HepG2 (cell line): ENCODE measurements at regions not wholly inside any gene's neighbourhood (a gene's known extent, or its start where the extent isn't known, plus 50 kb on each side); places are given as distances from the start of the nearest gene placed in this dataset.

ENCODE experiments used
- ATAC-seq: fragments of 200-7000 bp; cut with Tn5 transposase; 3 replicates; pipeline ENCODE4 v1.9.1; 2020; ENCODE audit warnings: mild to moderate bottlenecking, moderate library complexity
- BruUV-seq: library from RNA; stranded (reverse); fragments of 400-500 nt; replicated peaks from 2 replicates; lab custom pipeline; 2021; lab: Mats Ljungman, UMichigan
- CTCF ChIA-PET: fragments of 300-600 bp; formaldehyde crosslinking; extraction: SDS; loops from one replicate; lab custom pipeline; 2021; ENCODE audit warnings: low total read pairs, inconsistent platforms, low intra/inter-chr PET ratio; lab: Yijun Ruan, JAX
- POLR2A ChIA-PET: fragments of 350-600 bp; sonication (Branson Sonifier 250); formaldehyde crosslinking; loops from one replicate; lab custom pipeline; 2020; ENCODE audit warnings: antibody characterized with exemption, inconsistent platforms; lab: Yijun Ruan, JAX
- DNase-seq: peaks from one replicate; pipeline ENCODE4 v3.0.0-alpha.2; 2015; ENCODE audit warnings: low spot score
- FAIRE-seq: peaks from 3 replicates; lab custom pipeline; 2011; peaks lifted over from hg19 to GRCh38; lab: Jason Lieb, UNC
- H2AFZ ChIP-seq: one replicate; pipeline ENCODE4 v1.6.1; 2011; ENCODE audit warnings: low read length, inconsistent platforms
- H3K27ac ChIP-seq: fragments of 300-600 bp; 3 replicates; pipeline ENCODE4 v1.8.0; 2011; ENCODE audit warnings: mixed run types, mild to moderate bottlenecking, mixed read lengths, low read length, inconsistent platforms; ENCODE audit not compliant: insufficient read depth; ENCODE audit errors: extremely low read length
- H3K27me3 ChIP-seq, 2 experiments: fragments of 200-600 bp in 1 of 2; 2 replicates in 1 of 2; 3 replicates in 1 of 2; pipeline versions ENCODE4 v1.6.0 to v1.8.0; 2011; ENCODE audit warnings: low read length in 2 of 2, mild to moderate bottlenecking in 2 of 2, moderate library complexity in 2 of 2, inconsistent platforms in 1 of 2; ENCODE audit not compliant: insufficient read depth in 2 of 2, control insufficient read depth in 1 of 2
- H3K36me3 ChIP-seq, 2 experiments: fragments of 200-600 bp in 1 of 2; replicated peaks in 1 of 2; 2 replicates in 1 of 2; 3 replicates in 1 of 2; pipeline versions ENCODE4 v1.5.1 to v1.8.0; 2011; ENCODE audit warnings: low read length in 2 of 2, inconsistent platforms in 1 of 2; ENCODE audit not compliant: insufficient read depth in 2 of 2, control insufficient read depth in 1 of 2
- H3K4me1 ChIP-seq: 2 replicates; pipeline ENCODE4 v1.5.1; 2012; ENCODE audit warnings: low read length, inconsistent platforms; ENCODE audit not compliant: insufficient read depth
- H3K4me2 ChIP-seq: 2 replicates; pipeline ENCODE4 v1.6.0; 2011; ENCODE audit warnings: low read depth, low read length, inconsistent platforms
- H3K4me3 ChIP-seq, 3 experiments: fragments of 200-600 bp in 1 of 3; sonication (generic), shearing (Covaris generic) in 1 of 3; replicated peaks in 1 of 3; 2 replicates each; pipeline ENCODE4 v1.5.1; 2011 to 2016; ENCODE audit warnings: low read length in 3 of 3, inconsistent platforms in 2 of 3, low read depth in 2 of 3, mild to moderate bottlenecking in 2 of 3, control low read depth in 1 of 3, mixed read lengths in 1 of 3; ENCODE audit not compliant: insufficient read depth in 1 of 3
- H3K79me2 ChIP-seq: one replicate; pipeline ENCODE4 v1.6.1; 2011; ENCODE audit warnings: low read length, inconsistent platforms; ENCODE audit not compliant: insufficient read depth
- H3K9ac ChIP-seq: 2 replicates; pipeline ENCODE4 v1.6.0; 2011; ENCODE audit warnings: mild to moderate bottlenecking, low read depth, low read length, inconsistent platforms; ENCODE audit not compliant: insufficient read depth
- H3K9me3 ChIP-seq: 2 replicates; pipeline ENCODE4 v1.5.1; 2012; ENCODE audit warnings: mild to moderate bottlenecking, low read length
- H4K20me1 ChIP-seq: 2 replicates; pipeline ENCODE4 v1.6.0; 2011; ENCODE audit warnings: inconsistent platforms, mild to moderate bottlenecking, low read length, moderate library complexity; ENCODE audit not compliant: insufficient read depth
- FIP1L1 ChIP-seq: fragments of 200-400 bp; formaldehyde crosslinking; IDR thresholded peaks from 2 replicates; pipeline ENCODE4 v1.6.1; 2018; ENCODE audit warnings: low read depth, mild to moderate bottlenecking, low read length, moderate library complexity, borderline replicate concordance; ENCODE audit not compliant: insufficient read depth
- GLMP ChIP-seq: sonication (generic); formaldehyde crosslinking; IDR thresholded peaks from 2 replicates; pipeline ENCODE4 v1.9.0; 2021; ENCODE audit warnings: missing genetic modification reagents, mild to moderate bottlenecking, borderline replicate concordance
- MTA3 ChIP-seq: sonication (generic); formaldehyde crosslinking; IDR thresholded peaks from 2 replicates; pipeline ENCODE4 v1.4.0; 2020; ENCODE audit warnings: missing genetic modification reagents
- PHB2 ChIP-seq: fragments of 450-650 bp; IDR thresholded peaks from 2 replicates; pipeline ENCODE4 v1.6.1; 2018; ENCODE audit not compliant: partially characterized antibody
- TIGD3 ChIP-seq: sonication (generic); formaldehyde crosslinking; IDR thresholded peaks from 2 replicates; pipeline ENCODE4 v1.5.1; 2020; ENCODE audit warnings: mild to moderate bottlenecking, missing genetic modification reagents, borderline replicate concordance
- ZFP41 ChIP-seq: sonication (generic); formaldehyde crosslinking; IDR thresholded peaks from 2 replicates; pipeline ENCODE4 v1.4.0; 2020; ENCODE audit warnings: mild to moderate bottlenecking, missing genetic modification reagents, borderline replicate concordance
- ZNF18 ChIP-seq: sonication (generic); formaldehyde crosslinking; IDR thresholded peaks from 2 replicates; pipeline ENCODE4 v1.8.0; 2022; ENCODE audit warnings: mild to moderate bottlenecking, missing genetic modification reagents; ENCODE audit not compliant: insufficient replicate concordance
- ZNF235 ChIP-seq: sonication (generic); formaldehyde crosslinking; IDR thresholded peaks from 2 replicates; pipeline ENCODE4 v1.8.1; 2023; ENCODE audit warnings: mild to moderate bottlenecking, missing genetic modification reagents, borderline replicate concordance
- ZNF260 ChIP-seq: sonication (generic); formaldehyde crosslinking; IDR thresholded peaks from 2 replicates; pipeline ENCODE4 v1.4.0; 2020; ENCODE audit warnings: missing genetic modification reagents, low read depth, mild to moderate bottlenecking, borderline replicate concordance
- ZNF501 ChIP-seq: sonication (generic); formaldehyde crosslinking; IDR thresholded peaks from 2 replicates; pipeline ENCODE4 v1.5.1; 2020; ENCODE audit warnings: mild to moderate bottlenecking, moderate library complexity, missing genetic modification reagents
- ZNF839 ChIP-seq: sonication (generic); formaldehyde crosslinking; IDR thresholded peaks from 2 replicates; pipeline ENCODE4 v1.4.0; 2020; ENCODE audit warnings: missing genetic modification reagents, mild to moderate bottlenecking, borderline replicate concordance
- ZNF850 ChIP-seq: sonication (generic); formaldehyde crosslinking; conservative IDR thresholded peaks from 2 replicates; pipeline ENCODE4 v1.9.0; 2021; ENCODE audit warnings: mild to moderate bottlenecking, missing genetic modification reagents
- ZUFSP ChIP-seq: sonication (generic); formaldehyde crosslinking; IDR thresholded peaks from 2 replicates; pipeline ENCODE4 v1.9.0; 2021; ENCODE audit warnings: missing genetic modification reagents, mild to moderate bottlenecking, borderline replicate concordance
- WGBS: methylation state at CpG from one replicate; pipeline ENCODE4 v1.1.6; 2017; ENCODE audit warnings: low lambda C conversion rate; 5-methylcytosine and 5-hydroxymethylcytosine counted together
- in situ Hi-C: cut with HindIII; loops from 2 replicates; pipeline ENCODE4 v1.10.0; 2017; ENCODE audit warnings: low pct_unique_long_range_greater_than_20kb; ENCODE audit not compliant: extremely low pct_ligation_motif_present
- intact Hi-C: fragments of 100-400 bp; cut with micrococcal nuclease; formaldehyde crosslinking; loops from one replicate; pipeline ENCODE4 v1.10.0; 2022; ENCODE audit not compliant: unreplicated experiment

GRCh38 chr20:12528104-12528503, 480.7 kb upstream of the SPTLC3 start:
- FAIRE-seq (no peak), DNase-seq (no peak), ATAC-seq (no peak)
- ChIA-PET POLR2A (no interaction called here), CTCF (no interaction called here)
- Histone ChIP-seq H3K9ac (no peak overlapping the region), H3K79me2 (no peaks in the 10 kb centered on the region), H3K9me3 (no peaks in the 10 kb centered on the region), H2AFZ (no peak overlapping the region), H3K4me1 (no peaks in the 10 kb centered on the region), H3K4me2 (no peak overlapping the region), H3K36me3 (no peaks in the 10 kb centered on the region), H3K4me3 (no peak overlapping the region), H4K20me1 (no peaks in the 10 kb centered on the region), H3K27ac (no peak overlapping the region), H3K27me3 (no peaks in the 10 kb centered on the region)
- no peak for TF ChIP-seq MTA3 (CRISPR knock-in tag)
- TF ChIP-seq FIP1L1 = no peak
- TF ChIP-seq PHB2 = no peak
- no peak for TF ChIP-seq TIGD3 (CRISPR knock-in tag)
- TF ChIP-seq ZNF501 (CRISPR knock-in tag) = no peak
- in situ Hi-C loops (no loop called here), intact Hi-C loops (no loop called here)
- 2% methylated on average over 3 of the region's 3 CpGs for WGBS
- no TSS peak for BruUV-seq

GRCh38 chr20:12528591-12529041, 480.2 kb upstream of the SPTLC3 start:
- H3K79me2 ChIP-seq = no peaks in the 10 kb centered on the region
- no peaks in the 10 kb centered on the region for H3K9me3 ChIP-seq
- WGBS = 1% methylated on average over 3 of the region's 3 CpGs
- no peaks in the 10 kb centered on the region for H3K4me1 ChIP-seq
- H3K36me3 ChIP-seq = no peaks in the 10 kb centered on the region
- in situ Hi-C loops (no loop called here), intact Hi-C loops (no loop called here)
- H2AFZ ChIP-seq = no peak overlapping the region
- H3K27me3 ChIP-seq = no peaks in the 10 kb centered on the region
- CTCF ChIA-PET = no interaction called here
- H3K4me3 ChIP-seq = no peak overlapping the region
- DNase-seq (no peak), FAIRE-seq (no peak), ATAC-seq (no peak)
- no peak overlapping the region for H3K9ac ChIP-seq
- H4K20me1 ChIP-seq = no peaks in the 10 kb centered on the region
- H3K4me2 ChIP-seq = no peak overlapping the region
- H3K27ac ChIP-seq = no peak overlapping the region
- POLR2A ChIA-PET = no interaction called here
- BruUV-seq = no TSS peak
- no peak for TF ChIP-seq ZNF260 (CRISPR knock-in tag)
- TF ChIP-seq GLMP (CRISPR knock-in tag) = no peak
- TF ChIP-seq ZNF18 (CRISPR knock-in tag) = no peak
- TF ChIP-seq ZFP41 (CRISPR knock-in tag) = no peak
- TF ChIP-seq ZNF850 (CRISPR knock-in tag) = no peak
- TF ChIP-seq ZUFSP (CRISPR knock-in tag) = no peak
- TF ChIP-seq ZNF235 = no peak
- no peak for TF ChIP-seq ZNF839 (CRISPR knock-in tag)
